H1 (cell line): ENCODE measurements at regions not wholly inside any gene's neighbourhood (a gene's known extent, or its start where the extent isn't known, plus 50 kb on each side); places are given as distances from the start of the nearest gene placed in this dataset.

ENCODE experiments used
- CTCF ChIA-PET: fragments of 300-600 bp; sonication (Branson Sonifier 250); formaldehyde crosslinking; loops from one replicate; lab custom pipeline; 2021; ENCODE audit not compliant: partially characterized antibody; lab: Charles Lee
- POLR2A ChIA-PET: fragments of 300-600 bp; sonication (Branson Sonifier 250); formaldehyde crosslinking; loops from one replicate; lab custom pipeline; 2021; ENCODE audit warnings: inconsistent platforms; ENCODE audit not compliant: partially characterized antibody; lab: Charles Lee
- DNase-seq, 2 experiments: peaks; one replicate each; pipeline versions ENCODE4 v3.0.0 to v3.0.0-alpha.2; 2010 to 2022; ENCODE audit warnings: low spot score in 2 of 2, low read depth in 1 of 2, mixed read lengths in 1 of 2
- FAIRE-seq: peaks from 2 replicates; lab custom pipeline; 2011; peaks lifted over from hg19 to GRCh38; lab: Jason Lieb, UNC
- H2AFZ ChIP-seq: 2 replicates; pipeline ENCODE4 v1.8.1; 2012; ENCODE audit warnings: low read length, inconsistent platforms
- H2AK5ac ChIP-seq: 2 replicates; pipeline ENCODE4 v1.6.1; 2013; ENCODE audit warnings: low read depth, low read length
- H2BK120ac ChIP-seq: replicated peaks from 2 replicates; pipeline ENCODE3; 2013; ENCODE audit warnings: low read depth, low read length, inconsistent platforms
- H2BK12ac ChIP-seq: 2 replicates; pipeline ENCODE4 v1.6.1; 2013; ENCODE audit warnings: low read depth, low read length
- H2BK15ac ChIP-seq: 2 replicates; pipeline ENCODE4 v1.6.1; 2013; ENCODE audit warnings: low read length
- H2BK20ac ChIP-seq: 2 replicates; pipeline ENCODE4 v1.6.1; 2013; ENCODE audit warnings: low read length
- H2BK5ac ChIP-seq: 2 replicates; pipeline ENCODE4 v1.6.1; 2013; ENCODE audit warnings: low read depth, low read length
- H3K14ac ChIP-seq: 2 replicates; pipeline ENCODE4 v1.6.1; 2013; ENCODE audit warnings: inconsistent platforms; ENCODE audit not compliant: insufficient read length
- H3K18ac ChIP-seq: 2 replicates; pipeline ENCODE4 v1.6.1; 2013; ENCODE audit warnings: low read length; ENCODE audit errors: extremely low read depth
- H3K23ac ChIP-seq: 2 replicates; pipeline ENCODE4 v1.6.1; 2013; ENCODE audit warnings: inconsistent platforms; ENCODE audit not compliant: insufficient read length
- H3K23me2 ChIP-seq: 2 replicates; pipeline ENCODE4 v1.6.1; 2013; ENCODE audit warnings: low read depth, low read length
- H3K27ac ChIP-seq: 2 replicates; pipeline ENCODE4 v1.6.1; 2011; ENCODE audit warnings: low read depth, low read length, inconsistent platforms
- H3K27me3 ChIP-seq, 4 experiments: replicated peaks in 1 of 4; 1 replicate in 1 of 4; 2 replicates in 3 of 4; pipeline versions ENCODE4 v1.6.1 to v1.8.1; 2011 to 2013; ENCODE audit warnings: low read length in 3 of 4, mild to moderate bottlenecking in 3 of 4, inconsistent platforms in 2 of 4, mixed read lengths in 2 of 4, moderate library complexity in 1 of 4; ENCODE audit not compliant: control insufficient read depth in 3 of 4, insufficient read depth in 3 of 4; ENCODE audit errors: extremely low read depth in 1 of 4
- H3K36me3 ChIP-seq, 4 experiments: 2 replicates each; pipeline versions ENCODE4 v1.6.1 to v1.8.1; 2011 to 2013; ENCODE audit warnings: mild to moderate bottlenecking in 4 of 4, low read length in 3 of 4, moderate library complexity in 2 of 4, control low read depth in 1 of 4, inconsistent platforms in 1 of 4; ENCODE audit not compliant: insufficient read depth in 4 of 4, control insufficient read depth in 2 of 4
- H3K4ac ChIP-seq: replicated peaks from 2 replicates; pipeline ENCODE3; 2013; ENCODE audit warnings: low read length, low read depth, mixed read lengths, inconsistent platforms; ENCODE audit not compliant: insufficient read length
- H3K4me1 ChIP-seq, 4 experiments: replicated peaks in 1 of 4; 1 replicate in 1 of 4; 2 replicates in 3 of 4; pipeline versions ENCODE4 v1.6.1 to v1.8.1; 2011 to 2013; ENCODE audit warnings: low read length in 3 of 4, inconsistent platforms in 2 of 4, mixed read lengths in 1 of 4; ENCODE audit not compliant: insufficient read depth in 4 of 4, control insufficient read depth in 3 of 4
- H3K4me2 ChIP-seq, 2 experiments: 2 replicates each; pipeline versions ENCODE4 v1.6.1 to v1.8.1; 2011 to 2013; ENCODE audit warnings: low read depth in 2 of 2, low read length in 2 of 2, control low read depth in 1 of 2, inconsistent platforms in 1 of 2, mild to moderate bottlenecking in 1 of 2; ENCODE audit not compliant: insufficient read depth in 1 of 2
- H3K4me3 ChIP-seq, 4 experiments: fragments of 200-600, 300-600 bp in 1 of 4; sonication (generic), shearing (Covaris generic), sonication (Bioruptor Twin) in 1 of 4; 2 replicates each; pipeline versions ENCODE4 v1.5.1 to v1.8.1; 2011 to 2016; ENCODE audit warnings: low read length in 4 of 4, low read depth in 3 of 4, control low read depth in 2 of 4, inconsistent platforms in 2 of 4, mild to moderate bottlenecking in 2 of 4, mixed read lengths in 1 of 4, moderate library complexity in 1 of 4; ENCODE audit not compliant: insufficient read depth in 2 of 4; ENCODE audit errors: extremely low read depth in 1 of 4
- H3K56ac ChIP-seq: replicated peaks from 2 replicates; pipeline ENCODE3; 2013; ENCODE audit warnings: low read depth, mild to moderate bottlenecking, mixed read lengths, low read length, inconsistent platforms; ENCODE audit not compliant: insufficient read length
- H3K79me1 ChIP-seq: 2 replicates; pipeline ENCODE4 v1.6.1; 2013; ENCODE audit warnings: low read depth, low read length, control low read depth
- H3K79me2 ChIP-seq, 2 experiments: 2 replicates each; pipeline versions ENCODE4 v1.6.1 to v1.8.1; 2012 to 2013; ENCODE audit warnings: low read length in 2 of 2, mild to moderate bottlenecking in 2 of 2, inconsistent platforms in 1 of 2; ENCODE audit not compliant: insufficient read depth in 2 of 2, control insufficient read depth in 1 of 2
- H3K9ac ChIP-seq, 4 experiments: replicated peaks in 1 of 4; 1 replicate in 1 of 4; 2 replicates in 3 of 4; pipeline versions ENCODE4 v1.6.1 to v1.8.1; 2011 to 2013; ENCODE audit warnings: low read depth in 3 of 4, low read length in 3 of 4, control low read depth in 2 of 4, mild to moderate bottlenecking in 2 of 4, moderate library complexity in 2 of 4, inconsistent platforms in 1 of 4; ENCODE audit errors: extremely low read depth in 1 of 4
- H3K9me3 ChIP-seq, 2 experiments: 2 replicates each; pipeline versions ENCODE4 v1.6.1 to v1.8.1; 2012 to 2013; ENCODE audit warnings: mild to moderate bottlenecking in 2 of 2, moderate library complexity in 2 of 2, control low read depth in 1 of 2, inconsistent platforms in 1 of 2, low read depth in 1 of 2, low read length in 1 of 2, mixed read lengths in 1 of 2; ENCODE audit not compliant: insufficient read depth in 2 of 2
- H4K20me1 ChIP-seq, 2 experiments: replicated peaks in 1 of 2; 2 replicates each; pipeline versions ENCODE3 to v1.8.1; 2011 to 2013; ENCODE audit warnings: inconsistent platforms in 2 of 2, low read length in 2 of 2, mild to moderate bottlenecking in 1 of 2; ENCODE audit not compliant: insufficient read depth in 2 of 2, control insufficient read depth in 1 of 2
- H4K5ac ChIP-seq: 2 replicates; pipeline ENCODE4 v1.6.1; 2013; ENCODE audit warnings: low read length, low read depth, mixed read lengths, inconsistent platforms; ENCODE audit not compliant: insufficient read length
- H4K8ac ChIP-seq: 2 replicates; pipeline ENCODE4 v1.8.0; 2013; ENCODE audit warnings: mild to moderate bottlenecking, moderate library complexity, low read length, inconsistent platforms; ENCODE audit not compliant: insufficient read depth; ENCODE audit errors: extremely low read depth
- H4K91ac ChIP-seq: replicated peaks from 2 replicates; pipeline ENCODE3; 2013; ENCODE audit warnings: low read length, mixed read lengths, inconsistent platforms; ENCODE audit not compliant: insufficient read length
- NRF1 ChIP-seq: IDR thresholded peaks from 2 replicates; pipeline ENCODE4 v1.6.1; 2011; ENCODE audit warnings: mild to moderate bottlenecking, low read depth, low read length, improper control_type of control experiment
- WGBS, 2 experiments: shearing (Covaris generic) in 1 of 2; methylation state at CpG; one replicate each; pipeline versions ENCODE4 v1.1.6 to v1.1.7; 2013 to 2015; ENCODE audit warnings: low lambda C conversion rate in 2 of 2, mixed read lengths in 2 of 2, inconsistent platforms in 1 of 2, low coverage in 1 of 2, missing lambda C conversion rate in 1 of 2; ENCODE audit not compliant: insufficient replicate concordance in 2 of 2, insufficient coverage in 1 of 2, insufficient read length in 1 of 2; ENCODE audit errors: extremely low coverage in 1 of 2, missing lambda C conversion rate in 1 of 2; 5-methylcytosine and 5-hydroxymethylcytosine counted together

- no peak overlapping the region for H3K4me3 ChIP-seq
- POLR2A ChIA-PET, result interaction anchor here (0.9 kb wide), 1 partner anchor 88 kb away, joined by 3 read pairs; no protein-coding TSS in a partner anchor
- peak overlapping the region; percentile 10; the same call in 1 of the 2 replicates for H3K18ac ChIP-seq
- H3K56ac ChIP-seq, result no peak overlapping the region
- no peak overlapping the region for H3K23ac ChIP-seq
- H2AK5ac ChIP-seq, result no peak overlapping the region
- no peaks in the 10 kb centered on the region for H3K23me2 ChIP-seq
- no peak overlapping the region for H3K27ac ChIP-seq
- no peak for FAIRE-seq
- DNase-seq, result no peak
- H2BK120ac ChIP-seq, result no peak overlapping the region
- 75% methylated on average over 1 of the region's 1 CpG; no CpG with 5 or more reads in 1 of the 2 experiments for WGBS, 2 experiments
- H3K4ac ChIP-seq, result no peak overlapping the region
- H3K9ac ChIP-seq, result no peak overlapping the region
- H4K91ac ChIP-seq, result no peak overlapping the region
- no peak overlapping the region for H2BK5ac ChIP-seq
- H3K14ac ChIP-seq, result no peak overlapping the region
- H4K20me1 ChIP-seq, result no peaks in the 10 kb centered on the region
- H3K36me3 ChIP-seq, result no peaks in the 10 kb centered on the region
- no peak overlapping the region for H3K4me2 ChIP-seq
- CTCF ChIA-PET, result interaction anchor here (0.8 kb wide), 1 partner anchor 12 kb away, joined by 3 read pairs; no protein-coding TSS in a partner anchor
- no peaks in the 10 kb centered on the region for H3K9me3 ChIP-seq
- no peaks in the 10 kb centered on the region for H3K27me3 ChIP-seq
- H4K8ac ChIP-seq, result no peak overlapping the region
- H3K79me2 ChIP-seq, result no peaks in the 10 kb centered on the region
- no peak overlapping the region for H2BK20ac ChIP-seq
- H2BK12ac ChIP-seq, result no peak overlapping the region
- no peak overlapping the region for H4K5ac ChIP-seq
- H2AFZ ChIP-seq, result no peak overlapping the region
- H2BK15ac ChIP-seq, result no peak overlapping the region
- H3K79me1 ChIP-seq, result no peaks in the 10 kb centered on the region
- peaks cover 0 to 3% (median 0%) of the 10 kb centered on the region in 4 experiments; a peak in 1 of 7 replicates for H3K4me1 ChIP-seq
- no peak for TF ChIP-seq NRF1
These were observed 58.3 kb downstream of the GJD2 start for GRCh38 chr15:34696506-34696905.
